Sigmoid colon (tissue), 4 donors: ENCODE measurements at regions not wholly inside any gene's neighbourhood (a gene's known extent, or its start where the extent isn't known, plus 50 kb on each side); places are given as distances from the start of the nearest gene placed in this dataset.

Source experiments
- POLR2A ChIP-seq, 2 donors: fragments of 450-650 bp; IDR thresholded peaks; one replicate each; pipeline ENCODE4 v1.6.1; 2016; ENCODE audit warnings: antibody characterized with exemption in 2 of 2, mild to moderate bottlenecking in 2 of 2, moderate library complexity in 2 of 2
- POLR2AphosphoS5 ChIP-seq, 4 donors: sonication (generic); formaldehyde crosslinking; IDR thresholded peaks; one replicate each; pipeline ENCODE4 v1.6.1; 2017; ENCODE audit warnings: antibody characterized with exemption in 4 of 4
- TF ChIP-seq, protein P1 (sequence below), 4 experiments: fragments of 450-650 bp in 3 of 4; fragments of 200-600 bp in 1 of 4; IDR thresholded peaks; one replicate each; pipeline ENCODE4 v1.5.1; 2016 to 2019; ENCODE audit warnings: antibody characterized with exemption in 4 of 4, mild to moderate bottlenecking in 3 of 4, moderate library complexity in 2 of 4

DNA sequence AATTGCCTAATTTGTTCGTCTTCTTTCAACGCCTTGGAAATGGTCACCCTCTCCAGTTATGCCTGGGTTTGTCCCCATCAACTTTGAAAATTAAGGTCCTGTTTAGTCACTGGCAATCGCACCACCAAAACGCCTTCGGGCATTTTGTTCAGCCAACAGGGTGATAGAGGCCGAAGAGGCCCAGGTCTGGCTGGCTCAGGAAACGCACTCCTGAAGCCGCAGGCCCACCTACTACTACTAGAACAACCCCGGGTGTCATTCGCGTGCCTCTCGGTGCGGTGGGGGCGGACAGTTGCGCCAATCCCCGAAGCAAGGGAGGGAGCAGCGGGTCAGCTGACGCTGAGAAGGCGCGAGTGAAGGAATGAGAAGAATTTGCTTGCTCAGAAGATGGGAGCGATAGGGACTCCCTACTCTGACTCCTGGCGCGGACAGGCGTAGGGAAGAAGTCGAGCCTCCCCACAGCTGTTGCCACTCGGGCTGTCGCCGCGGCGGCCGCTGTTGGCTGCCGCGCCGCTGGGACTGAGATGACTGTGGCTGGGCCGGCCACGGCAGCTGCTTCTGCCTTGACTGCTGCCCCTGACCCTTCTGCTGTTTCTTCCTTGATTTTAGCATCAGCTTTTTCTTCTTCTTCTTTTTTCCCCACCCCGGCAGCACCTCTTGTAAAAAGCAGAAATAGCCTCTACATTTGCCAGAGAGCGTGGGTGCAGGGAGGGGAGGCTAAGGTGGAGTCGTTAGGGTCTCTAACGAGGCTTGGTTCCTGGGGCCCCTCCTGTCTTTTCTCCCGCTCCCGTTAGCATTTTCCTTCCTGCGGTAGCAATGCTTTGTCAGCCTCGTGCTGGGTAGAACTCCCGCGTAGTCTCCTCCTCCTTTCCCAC lies 387.6 kb downstream of the FIGN start:
- TF ChIP-seq POLR2A (IDR thresholded peaks at IDR 0.05) (no peak), POLR2AphosphoS5 (IDR thresholded peaks at IDR 0.05) (peak in 3 of 4 donors; percentile 61 to 66 (median 64))
- TF ChIP-seq, protein P1, sequence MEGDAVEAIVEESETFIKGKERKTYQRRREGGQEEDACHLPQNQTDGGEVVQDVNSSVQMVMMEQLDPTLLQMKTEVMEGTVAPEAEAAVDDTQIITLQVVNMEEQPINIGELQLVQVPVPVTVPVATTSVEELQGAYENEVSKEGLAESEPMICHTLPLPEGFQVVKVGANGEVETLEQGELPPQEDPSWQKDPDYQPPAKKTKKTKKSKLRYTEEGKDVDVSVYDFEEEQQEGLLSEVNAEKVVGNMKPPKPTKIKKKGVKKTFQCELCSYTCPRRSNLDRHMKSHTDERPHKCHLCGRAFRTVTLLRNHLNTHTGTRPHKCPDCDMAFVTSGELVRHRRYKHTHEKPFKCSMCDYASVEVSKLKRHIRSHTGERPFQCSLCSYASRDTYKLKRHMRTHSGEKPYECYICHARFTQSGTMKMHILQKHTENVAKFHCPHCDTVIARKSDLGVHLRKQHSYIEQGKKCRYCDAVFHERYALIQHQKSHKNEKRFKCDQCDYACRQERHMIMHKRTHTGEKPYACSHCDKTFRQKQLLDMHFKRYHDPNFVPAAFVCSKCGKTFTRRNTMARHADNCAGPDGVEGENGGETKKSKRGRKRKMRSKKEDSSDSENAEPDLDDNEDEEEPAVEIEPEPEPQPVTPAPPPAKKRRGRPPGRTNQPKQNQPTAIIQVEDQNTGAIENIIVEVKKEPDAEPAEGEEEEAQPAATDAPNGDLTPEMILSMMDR (IDR thresholded peaks at IDR 0.05): no peak
